Liver (tissue), 7 donors: ENCODE measurements at regions not wholly inside any gene's neighbourhood (a gene's known extent, or its start where the extent isn't known, plus 50 kb on each side); places are given as distances from the start of the nearest gene placed in this dataset.

Source experiments
- DNase-seq: peaks from one replicate; pipeline ENCODE4 v3.0.0-alpha.2; 2017; ENCODE audit warnings: low spot score
- H3K27ac ChIP-seq, 2 donors: one replicate each; pipeline ENCODE4 v1.7.0; 2013; ENCODE audit warnings: inconsistent platforms in 2 of 2, low read length in 2 of 2, control low read depth in 1 of 2, low read depth in 1 of 2, mild to moderate bottlenecking in 1 of 2
- H3K27me3 ChIP-seq, 4 donors: one replicate each; pipeline versions ENCODE4 v1.6.1 to v1.7.0; 2013; ENCODE audit warnings: low read length in 3 of 4, inconsistent platforms in 1 of 4, mild to moderate bottlenecking in 1 of 4, moderate library complexity in 1 of 4; ENCODE audit not compliant: control insufficient read depth in 4 of 4, insufficient read depth in 4 of 4
- H3K36me3 ChIP-seq, 4 donors: one replicate each; pipeline versions ENCODE4 v1.6.1 to v1.7.0; 2013; ENCODE audit warnings: low read length in 3 of 4, mild to moderate bottlenecking in 3 of 4, low read depth in 1 of 4, moderate library complexity in 1 of 4; ENCODE audit not compliant: control insufficient read depth in 4 of 4, insufficient read depth in 3 of 4
- H3K4me1 ChIP-seq, 4 donors: one replicate each; pipeline versions ENCODE4 v1.6.1 to v1.7.0; 2013; ENCODE audit warnings: low read length in 3 of 4, mild to moderate bottlenecking in 3 of 4, moderate library complexity in 1 of 4; ENCODE audit not compliant: control insufficient read depth in 4 of 4, insufficient read depth in 4 of 4
- H3K4me3 ChIP-seq, 3 donors: one replicate each; pipeline versions ENCODE4 v1.6.1 to v1.7.0; 2013; ENCODE audit warnings: low read length in 3 of 3, control low read depth in 1 of 3, low read depth in 1 of 3, mild to moderate bottlenecking in 1 of 3
- H3K9ac ChIP-seq, 2 donors: one replicate each; pipeline ENCODE4 v1.7.0; 2013; ENCODE audit warnings: low read length in 2 of 2, mild to moderate bottlenecking in 2 of 2, moderate library complexity in 2 of 2, control low read depth in 1 of 2, low read depth in 1 of 2
- H3K9me3 ChIP-seq, 4 donors: one replicate each; pipeline versions ENCODE4 v1.6.1 to v1.7.0; 2013; ENCODE audit warnings: low read length in 3 of 4; ENCODE audit not compliant: control insufficient read depth in 4 of 4
- CTCF ChIP-seq: fragments of 150-350 bp; IDR thresholded peaks from 2 replicates; pipeline ENCODE4 v1.5.1; 2017; ENCODE audit warnings: improper control_type of control experiment, low read depth, low read length; ENCODE audit not compliant: missing input control
- EGR1 ChIP-seq, 2 donors: IDR thresholded peaks; 2 replicates each; pipeline ENCODE4 v1.6.1; 2016 to 2018; ENCODE audit warnings: antibody characterized with exemption in 2 of 2, low read depth in 2 of 2
- FOXA1 ChIP-seq: IDR thresholded peaks from 2 replicates; pipeline ENCODE4 v1.6.1; 2016; ENCODE audit warnings: antibody characterized with exemption
- FOXA2 ChIP-seq: IDR thresholded peaks from 2 replicates; pipeline ENCODE4 v1.6.1; 2016; ENCODE audit warnings: antibody characterized with exemption
- GABPA ChIP-seq, 2 donors: IDR thresholded peaks in 1 of 2; conservative IDR thresholded peaks in 1 of 2; 2 replicates each; pipeline ENCODE4 v1.6.1; 2016; ENCODE audit warnings: antibody characterized with exemption in 2 of 2, mild to moderate bottlenecking in 1 of 2, moderate library complexity in 1 of 2
- HNF4A ChIP-seq, 2 donors: conservative IDR thresholded peaks; 2 replicates each; pipeline ENCODE4 v1.6.1; 2016; ENCODE audit warnings: antibody characterized with exemption in 2 of 2, mild to moderate bottlenecking in 2 of 2
- HNF4G ChIP-seq: IDR thresholded peaks from 2 replicates; pipeline ENCODE4 v1.6.1; 2016; ENCODE audit warnings: antibody characterized with exemption
- JUND ChIP-seq, 2 donors: IDR thresholded peaks; 2 replicates each; pipeline ENCODE4 v1.6.1; 2016; ENCODE audit warnings: antibody characterized with exemption in 2 of 2
- MAX ChIP-seq: IDR thresholded peaks from 2 replicates; pipeline ENCODE4 v1.6.1; 2016; ENCODE audit warnings: antibody characterized with exemption
- NR2F2 ChIP-seq: IDR thresholded peaks from 2 replicates; pipeline ENCODE4 v1.6.1; 2016; ENCODE audit warnings: antibody characterized with exemption
- RAD21 ChIP-seq, 2 donors: IDR thresholded peaks; 2 replicates each; pipeline ENCODE4 v1.6.1; 2016; ENCODE audit warnings: antibody characterized with exemption in 2 of 2, mild to moderate bottlenecking in 2 of 2
- REST ChIP-seq: IDR thresholded peaks from 2 replicates; pipeline ENCODE4 v1.6.1; 2016; ENCODE audit warnings: antibody characterized with exemption, mild to moderate bottlenecking
- RXRA ChIP-seq, 2 donors: IDR thresholded peaks; 2 replicates each; pipeline ENCODE4 v1.6.1; 2017 to 2018; ENCODE audit warnings: antibody characterized with exemption in 2 of 2, mild to moderate bottlenecking in 1 of 2
- YY1 ChIP-seq: IDR thresholded peaks from 2 replicates; pipeline ENCODE4 v1.6.1; 2016; ENCODE audit warnings: antibody characterized with exemption, mild to moderate bottlenecking
- ZBTB33 ChIP-seq: IDR thresholded peaks from 2 replicates; pipeline ENCODE4 v1.6.1; 2016; ENCODE audit warnings: antibody characterized with exemption
- donor health status: healthy.
- donor health status: healthy.
- donor health status: healthy.
- donor health status: healthy.

GRCh38 chr4:59518005-59518823 lies 1681.9 kb upstream of the ADGRL3 start (continued):
- TF ChIP-seq RXRA (IDR thresholded peaks at IDR 0.05): no peak

- Histone ChIP-seq H3K36me3 (no peaks in the 10 kb centered on the region), H3K4me3 (no peak overlapping the region), H3K27me3 (no peaks in the 10 kb centered on the region), H3K9me3 (no peaks in the 10 kb centered on the region), H3K4me1 (no peaks in the 10 kb centered on the region), H3K9ac (no peak overlapping the region), H3K27ac (no peak overlapping the region)
- TF ChIP-seq CTCF (no peak), RAD21 (IDR thresholded peaks at IDR 0.05) (no peak), ZBTB33 (no peak), YY1 (no peak), HNF4G (no peak), FOXA2 (no peak), EGR1 (IDR thresholded peaks at IDR 0.05; ENCODE audit: low read depth in 2 of 2) (no peak), JUND (IDR thresholded peaks at IDR 0.05) (no peak), NR2F2 (no peak), GABPA (IDR thresholded peaks at IDR 0.05 in 1 of 2, conservative IDR thresholded peaks at IDR 0.05 in 1 of 2) (no peak), MAX (no peak), FOXA1 (no peak), REST (no peak), HNF4A (conservative IDR thresholded peaks at IDR 0.05) (no peak)
- no peak for DNase-seq
Measured at GRCh38 chr4:59525885-59526284, 1674.2 kb upstream of the ADGRL3 start.
